DMS153 treated with DMSO at 0.1 percent for 48 hours (cell line): ENCODE measurements at regions not wholly inside any gene's neighbourhood (a gene's known extent, or its start where the extent isn't known, plus 50 kb on each side); places are given as distances from the start of the nearest gene placed in this dataset.
"Not testable (repeated sequence)": the region's sequence is repeated elsewhere in the genome, so short reads cannot be mapped to it uniquely, and the experiment has no call there.

ENCODE experiments used
- DNase-seq: peaks from one replicate; lab custom pipeline; 2025; ENCODE audit not compliant: unreplicated experiment; lab: John Stamatoyannopoulos, UW

DNA sequence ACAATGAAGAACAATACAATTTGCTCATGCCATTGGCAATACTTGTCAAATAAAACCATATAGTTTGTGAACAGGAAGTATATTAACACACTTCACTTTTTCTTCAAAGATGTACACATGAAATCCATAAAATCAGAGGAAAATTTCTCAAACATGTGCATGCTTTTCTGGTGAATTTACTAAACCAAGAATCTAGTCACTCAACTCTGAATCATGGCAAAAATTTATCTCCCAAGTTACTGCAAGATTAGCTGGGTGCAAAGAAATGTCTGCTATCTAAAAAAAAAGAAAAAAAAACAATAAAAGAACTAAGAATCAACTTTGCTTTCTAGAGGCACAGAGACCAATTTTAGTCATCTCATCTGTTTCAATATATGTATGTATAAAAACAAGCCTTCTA lies 419.2 kb downstream of the NR4A2 start:
- no peak for DNase-seq

DNA sequence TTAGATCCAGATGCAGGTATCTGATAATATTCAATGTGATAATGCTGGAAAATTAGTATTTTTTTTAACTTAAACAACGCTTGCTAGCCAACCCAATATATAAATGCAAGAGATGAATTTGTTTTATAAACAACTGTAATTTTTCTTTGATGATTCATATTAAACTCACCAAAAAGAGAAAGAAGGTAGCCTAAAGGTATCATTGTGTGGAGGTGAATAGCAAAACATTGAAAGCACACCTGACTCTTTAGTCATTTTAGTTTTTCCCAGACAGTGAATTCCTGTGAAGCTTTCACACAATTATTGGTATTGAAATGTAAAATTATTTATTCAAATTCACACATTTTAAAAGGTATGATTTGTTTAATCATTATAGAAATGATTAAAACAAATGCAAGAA lies 424.0 kb downstream of the NR4A2 start:
- DNase-seq: no peak

DNA sequence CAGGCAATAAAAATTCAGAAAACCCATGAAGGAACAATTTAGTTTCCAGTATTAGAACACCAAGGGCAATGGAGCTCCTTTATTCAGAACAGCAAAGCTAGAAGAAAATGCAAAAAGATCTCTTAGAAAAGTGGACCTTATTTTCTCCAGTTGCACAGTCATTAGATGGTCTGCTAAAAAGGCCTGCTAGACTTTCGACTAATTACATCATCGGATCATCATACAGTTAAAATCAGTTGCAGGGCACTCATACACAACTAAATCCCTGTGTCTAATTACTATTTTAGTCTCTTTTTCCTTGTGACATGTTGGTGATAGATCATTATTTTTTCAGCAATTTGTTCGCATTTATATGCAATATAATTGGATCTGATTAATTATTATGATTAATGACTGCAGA lies 425.3 kb downstream of the NR4A2 start:
- DNase-seq: no peak

DNA sequence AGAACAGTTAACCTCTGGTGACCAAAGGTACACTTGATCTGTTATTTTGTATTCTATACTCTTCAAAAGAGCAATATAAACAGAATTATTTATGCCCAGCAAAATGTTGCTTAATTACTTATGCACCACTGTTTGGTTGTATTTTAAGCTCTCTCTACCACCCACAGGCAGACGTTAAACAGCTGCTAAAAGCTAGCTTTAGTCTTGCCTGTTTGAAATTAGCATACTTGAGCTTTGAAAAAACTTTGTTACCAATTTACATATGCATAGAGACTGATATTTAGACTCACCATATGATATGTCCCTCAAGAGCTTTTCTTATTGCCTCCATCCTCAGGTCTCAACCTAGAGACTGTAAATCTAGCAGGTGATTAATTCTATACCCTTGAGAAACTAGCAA lies 426.9 kb downstream of the NR4A2 start:
- DNase-seq: no peak

DNA sequence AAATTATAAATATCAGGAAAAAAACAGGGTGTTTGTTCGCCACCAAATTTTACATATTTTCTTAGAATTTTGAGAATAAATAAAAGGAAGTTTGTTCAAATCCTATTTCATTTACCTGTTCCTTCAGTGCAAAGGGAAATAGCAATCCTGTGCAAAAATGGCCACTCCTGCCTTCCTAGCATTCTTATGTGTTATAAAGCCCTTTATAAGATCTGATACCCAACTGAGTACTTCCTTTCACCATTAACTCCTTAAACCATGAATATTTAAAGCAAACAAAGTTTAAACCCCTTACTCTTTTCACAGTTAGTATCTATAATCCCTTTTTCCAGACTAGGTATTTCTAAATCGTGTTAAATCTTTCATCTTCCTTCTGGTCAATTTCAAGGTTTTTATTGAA lies 427.8 kb downstream of the NR4A2 start:
- no peak for DNase-seq

DNA sequence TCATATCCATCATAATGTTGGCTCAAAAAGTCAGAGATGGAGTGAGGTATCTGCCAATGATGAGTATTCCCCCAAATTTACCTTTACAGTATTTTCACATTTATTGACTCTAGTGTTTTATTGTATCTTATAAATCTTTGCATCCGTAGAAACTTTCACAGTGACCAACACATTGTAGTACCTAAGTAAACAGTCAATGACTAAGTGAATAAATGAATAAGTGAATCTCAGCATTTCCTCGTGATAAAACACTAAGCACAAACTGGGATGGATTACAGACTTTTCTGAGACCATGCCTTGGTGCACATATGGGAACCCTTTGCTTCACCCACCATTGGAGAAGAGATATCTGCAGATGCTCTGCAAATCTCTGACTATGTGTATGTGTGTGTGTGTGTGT lies 429.9 kb downstream of the NR4A2 start:
- no peak for DNase-seq

DNA sequence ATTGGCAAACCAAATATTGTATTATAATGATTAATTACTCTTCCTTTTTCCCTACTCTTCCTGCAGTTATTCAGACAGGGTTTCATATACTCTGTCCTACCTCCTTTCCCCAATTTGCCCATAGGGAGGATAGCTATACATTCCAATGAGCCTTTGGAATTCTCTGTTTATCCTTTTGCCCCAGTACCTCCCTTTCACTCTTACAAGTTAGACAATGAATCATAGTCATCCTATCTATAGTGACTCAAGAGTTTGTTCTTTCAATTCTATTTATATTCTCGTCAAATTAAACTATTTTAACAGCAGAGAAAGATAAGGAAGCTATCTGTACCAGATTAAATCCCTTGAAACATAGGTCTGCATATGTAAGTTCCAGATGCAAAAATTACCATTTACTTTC lies 437.5 kb downstream of the NR4A2 start:
- DNase-seq: no peak

DNA sequence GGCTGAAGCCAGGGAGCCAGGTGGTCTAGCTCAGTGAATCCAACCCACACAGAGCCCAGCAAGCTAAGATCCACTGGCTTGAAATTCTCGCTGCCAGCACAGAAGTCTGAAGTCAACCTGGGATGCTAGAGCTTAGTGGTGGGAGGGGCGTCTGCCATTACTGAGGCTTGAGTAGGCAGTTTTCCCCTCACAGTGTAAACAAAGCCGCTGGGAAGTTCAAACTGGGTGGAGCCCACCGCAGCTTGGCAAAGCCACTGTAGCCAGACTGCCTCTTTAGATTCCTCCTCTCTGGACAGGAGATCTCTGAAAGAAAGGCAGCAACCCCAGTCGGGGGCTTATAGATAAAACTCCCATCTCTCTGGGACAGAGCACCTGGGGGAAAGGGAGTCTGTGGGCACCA lies 452.1 kb downstream of the NR4A2 start:
- DNase-seq: not testable (repeated sequence)

DNA sequence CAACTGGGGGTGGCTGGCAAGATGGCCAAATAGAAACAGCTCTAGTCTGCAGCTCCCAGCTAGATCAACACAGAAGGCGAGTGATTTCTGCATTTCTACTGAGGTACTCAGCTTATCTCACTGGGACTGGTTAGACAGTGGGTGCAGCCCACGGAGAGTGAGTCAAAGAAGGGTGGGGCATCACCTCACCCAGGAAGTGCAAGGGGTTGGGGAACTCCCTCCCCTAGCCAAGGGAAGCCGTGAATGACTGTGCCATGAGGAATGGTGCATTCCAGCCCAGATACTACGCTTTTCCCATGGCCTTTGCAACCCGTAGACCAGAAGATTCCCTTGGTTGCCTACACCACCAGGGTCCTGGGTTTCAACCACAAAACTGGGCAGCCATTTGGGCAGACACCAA lies 452.6 kb downstream of the NR4A2 start:
- not testable (repeated sequence) for DNase-seq

DNA sequence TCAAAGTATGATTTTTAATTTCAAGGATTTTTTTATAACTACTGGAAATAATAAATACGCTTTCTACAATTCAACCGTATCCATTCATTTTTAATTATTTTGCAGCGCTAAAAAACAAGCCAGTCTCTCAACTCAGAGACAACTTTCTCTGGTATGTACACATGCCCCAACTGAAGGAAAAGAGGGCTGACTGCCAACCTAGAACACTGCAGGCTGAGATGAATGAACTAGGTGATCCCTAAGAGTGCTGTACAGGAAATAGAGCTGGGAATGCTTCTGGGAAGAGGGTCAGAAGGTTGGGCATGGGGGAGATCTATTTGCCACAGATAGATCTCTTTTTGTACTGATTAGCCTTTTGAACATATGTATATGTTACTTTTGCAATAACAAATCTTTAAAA lies 460.1 kb downstream of the NR4A2 start:
- DNase-seq: no peak

DNA sequence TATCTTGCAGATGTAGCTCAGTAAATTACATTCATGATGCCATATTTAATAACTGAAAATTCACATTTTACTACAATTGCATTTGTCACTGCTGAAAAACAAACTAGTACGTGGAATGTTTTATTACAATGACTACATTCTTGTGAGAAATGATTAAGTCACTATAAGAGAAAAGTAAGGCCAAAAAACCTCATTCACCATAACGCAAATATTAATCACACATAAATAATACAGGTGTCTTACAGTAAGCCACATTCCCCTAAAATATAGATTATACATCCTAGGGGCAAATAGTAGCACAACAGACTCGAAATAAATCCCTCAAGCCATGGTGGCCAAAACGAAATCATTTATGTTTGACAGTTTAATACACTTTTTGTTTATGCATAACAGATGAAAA lies 460.6 kb downstream of the NR4A2 start:
- DNase-seq: no peak

DNA sequence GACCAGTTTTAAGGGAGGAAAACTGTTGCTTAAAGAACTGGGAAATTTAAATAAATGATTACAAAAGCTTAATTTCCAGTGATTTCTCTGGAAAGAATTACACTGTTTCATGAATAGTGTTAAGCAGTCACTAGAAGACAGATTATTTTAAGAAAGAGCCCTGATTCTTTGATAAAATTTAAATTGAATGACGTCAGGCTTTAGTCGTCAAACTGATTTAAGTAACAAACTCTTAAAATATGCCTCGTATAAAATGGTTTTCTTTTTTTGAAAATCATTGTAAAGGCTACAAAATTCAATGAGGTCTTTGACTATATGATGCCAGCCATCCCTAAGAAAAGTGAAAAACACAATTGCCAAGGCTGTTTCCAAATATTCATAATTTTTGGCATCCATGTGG lies 465.0 kb downstream of the NR4A2 start:
- no peak for DNase-seq

DNA sequence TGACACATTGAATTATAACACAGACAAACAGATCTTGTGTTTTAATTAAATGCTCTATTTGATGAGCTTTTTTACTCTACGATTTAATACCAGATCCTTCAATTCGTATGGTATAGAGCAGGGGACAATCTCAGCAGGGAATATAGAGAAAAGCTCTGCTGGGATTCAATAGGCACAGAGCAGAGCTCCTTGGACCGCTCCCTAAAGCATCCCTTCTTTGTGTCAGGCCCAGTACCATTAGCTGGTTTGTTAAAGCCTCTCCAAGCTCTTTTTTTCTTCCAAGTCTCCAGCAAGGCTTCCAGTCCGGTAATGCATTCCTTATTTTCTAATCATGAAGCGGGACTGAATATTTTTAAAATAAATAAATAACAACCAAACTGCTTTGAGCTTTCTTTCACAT lies 466.0 kb downstream of the NR4A2 start:
- DNase-seq: no peak

DNA sequence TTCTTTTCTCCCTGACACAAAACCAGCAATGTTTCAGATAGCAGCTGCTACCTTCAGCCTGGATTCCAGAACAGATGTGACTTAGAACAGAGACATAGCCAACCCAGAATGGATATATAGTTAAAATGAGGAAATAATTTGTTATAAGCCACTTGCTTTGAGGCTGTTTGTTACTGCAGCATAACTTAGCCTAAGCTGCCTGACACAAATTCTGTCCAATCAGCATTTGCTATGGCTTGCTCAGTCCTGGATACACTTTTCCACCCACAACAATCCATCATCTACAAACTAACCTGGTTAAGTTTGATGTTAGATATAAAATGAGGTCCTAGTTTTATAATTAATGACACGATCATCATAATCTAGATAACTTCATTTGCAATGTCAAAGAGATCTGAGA lies 480.4 kb downstream of the NR4A2 start:
- no peak for DNase-seq

DNA sequence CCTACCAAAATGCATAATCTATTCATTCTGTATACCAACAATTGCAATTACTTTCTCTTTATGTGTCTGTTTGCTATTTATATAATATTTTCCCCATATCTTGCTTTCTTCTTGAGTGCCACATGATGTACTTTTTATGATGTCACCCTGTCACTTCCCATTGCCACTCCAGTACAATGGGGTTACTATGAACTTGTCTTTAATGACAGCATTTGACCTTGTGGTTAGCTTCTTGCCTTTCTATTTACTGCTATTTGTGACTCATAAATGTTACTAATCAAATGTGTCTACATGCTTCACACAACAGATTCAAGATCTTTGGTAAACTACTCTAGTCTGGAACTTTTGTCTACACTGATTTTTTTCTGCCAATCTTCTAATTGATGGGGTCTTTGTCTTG lies 486.3 kb downstream of the NR4A2 start:
- DNase-seq: no peak

DNA sequence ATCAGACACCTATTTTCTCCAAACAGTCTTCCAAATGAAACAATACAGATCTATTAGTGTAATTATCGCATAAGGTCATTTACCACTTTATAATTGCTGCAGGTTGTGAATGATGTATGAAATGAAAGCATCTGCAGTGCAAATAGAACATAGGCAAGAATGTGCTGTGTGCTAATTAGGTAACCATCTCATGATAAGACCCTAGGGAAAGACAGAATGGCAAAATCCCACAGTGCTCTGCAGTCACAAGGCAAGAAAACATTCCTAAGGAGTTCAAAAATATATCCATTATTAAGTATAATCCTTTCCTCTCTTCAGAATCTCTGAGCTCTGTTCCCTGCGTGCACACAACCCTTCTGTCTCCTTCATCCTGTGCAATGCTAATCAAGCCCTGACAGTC lies 488.1 kb downstream of the NR4A2 start:
- DNase-seq: no peak

DNA sequence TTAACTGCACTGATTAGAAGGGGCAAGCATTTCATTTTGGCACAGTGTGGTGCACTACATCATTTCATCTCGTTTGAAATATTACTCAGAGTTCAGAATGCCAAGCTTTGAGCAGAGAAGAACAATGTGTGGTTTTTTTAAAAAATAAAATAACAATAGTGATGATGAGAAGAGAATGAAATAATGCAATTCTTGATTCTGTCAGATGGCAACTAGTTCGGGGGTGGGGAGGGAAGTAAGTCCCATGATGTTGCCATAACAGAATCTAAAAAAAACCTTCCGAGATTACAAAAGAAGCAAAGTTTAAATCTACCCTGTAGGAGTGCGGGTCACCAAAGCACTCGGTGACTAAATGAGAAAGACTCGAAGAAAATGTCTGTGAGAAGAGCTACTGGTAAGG lies 490.4 kb downstream of the NR4A2 start:
- DNase-seq: no peak

DNA sequence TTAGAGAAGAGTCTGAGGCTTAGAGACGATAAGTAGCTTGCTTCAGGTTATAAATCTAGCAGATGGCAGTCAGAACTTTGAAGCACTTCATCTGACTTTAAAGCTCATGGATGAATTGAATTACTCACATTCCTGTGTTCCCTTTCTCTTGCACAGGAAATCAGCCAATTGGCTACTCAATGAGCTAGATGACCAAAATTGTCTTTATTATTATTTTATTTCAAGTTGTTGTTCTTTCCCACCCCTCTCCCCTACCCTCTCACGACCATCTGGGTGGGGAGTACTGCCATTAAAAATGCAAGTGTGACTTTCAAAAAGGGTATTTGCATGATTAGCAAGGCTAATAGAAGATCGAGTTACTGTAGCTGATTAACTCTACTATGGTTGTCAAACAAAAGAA lies 491.1 kb downstream of the NR4A2 start:
- DNase-seq: no peak

DNA sequence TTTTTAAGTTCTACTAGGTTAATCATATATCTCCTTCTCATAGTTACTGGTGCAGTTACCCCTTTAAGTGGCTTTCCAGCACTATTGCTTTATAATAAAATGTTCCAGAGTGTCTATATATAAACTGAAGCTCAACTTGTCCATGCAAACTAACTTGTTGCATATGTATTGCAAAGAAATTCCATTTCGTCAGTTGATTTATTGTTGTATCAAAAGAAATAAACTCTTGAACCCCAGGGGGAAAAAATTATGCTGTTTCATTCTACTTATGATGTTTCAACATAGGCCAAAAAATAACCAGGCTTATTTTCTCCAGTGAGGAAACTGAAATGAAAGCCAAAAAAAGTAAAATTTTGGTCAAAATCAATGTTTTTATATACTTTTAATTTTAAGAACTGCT lies 491.9 kb downstream of the NR4A2 start:
- DNase-seq: no peak

DNA sequence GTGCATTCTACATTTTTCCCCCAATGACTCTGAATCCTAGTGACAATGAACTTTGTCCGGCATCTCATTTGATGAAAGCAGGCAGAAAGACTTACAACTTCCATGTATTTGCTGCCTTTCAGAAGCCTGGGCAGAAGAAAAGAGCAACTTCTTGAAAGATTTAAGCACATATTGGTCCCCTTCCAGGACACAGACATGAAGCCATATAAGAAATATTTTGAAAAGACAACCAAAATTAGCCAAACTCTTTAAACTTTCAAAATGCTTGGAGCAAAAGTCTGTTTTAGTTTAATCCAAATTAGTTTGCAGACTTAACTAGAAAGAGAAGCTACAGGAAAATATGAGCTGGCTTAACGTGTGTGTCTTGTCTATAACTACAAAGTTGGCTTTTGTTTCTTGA lies 492.5 kb downstream of the NR4A2 start:
- DNase-seq: no peak

DNA sequence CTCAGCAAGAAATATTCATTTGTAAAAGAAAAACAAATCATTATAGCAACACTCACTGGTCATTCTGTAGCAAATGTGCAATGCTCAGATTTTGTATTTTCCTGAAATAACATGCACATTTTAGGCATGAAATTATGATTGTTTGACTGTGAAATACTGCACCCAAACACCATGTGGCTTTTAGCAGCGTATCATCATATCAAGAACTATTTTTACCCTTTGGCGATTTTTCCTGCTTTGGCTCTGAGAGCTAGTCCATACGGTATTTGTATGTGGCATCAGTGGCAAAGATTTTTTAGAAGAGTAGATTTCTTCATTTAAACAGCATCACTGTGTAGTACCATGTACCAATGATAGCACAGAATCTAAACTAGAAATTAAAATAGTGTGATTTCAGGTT lies 493.1 kb downstream of the NR4A2 start:
- no peak for DNase-seq

DNA sequence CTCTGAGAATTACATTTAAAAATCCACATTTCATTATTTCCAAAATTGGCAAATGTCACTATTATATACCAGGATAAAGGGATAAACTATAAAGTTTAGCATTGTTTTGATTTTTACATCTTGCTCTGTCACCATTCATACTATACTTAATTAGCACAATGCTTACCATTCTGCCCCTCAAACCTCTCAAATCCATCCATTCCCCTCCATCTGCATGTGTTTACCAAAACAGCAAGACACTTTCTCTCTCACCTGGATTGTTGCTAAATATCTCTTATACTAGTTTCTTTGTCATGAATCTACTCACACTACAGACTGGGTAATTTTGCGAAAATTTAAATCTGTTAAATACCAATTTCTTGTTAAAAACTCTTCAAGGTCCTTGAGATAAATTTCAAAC lies 496.1 kb downstream of the NR4A2 start:
- DNase-seq: no peak

DNA sequence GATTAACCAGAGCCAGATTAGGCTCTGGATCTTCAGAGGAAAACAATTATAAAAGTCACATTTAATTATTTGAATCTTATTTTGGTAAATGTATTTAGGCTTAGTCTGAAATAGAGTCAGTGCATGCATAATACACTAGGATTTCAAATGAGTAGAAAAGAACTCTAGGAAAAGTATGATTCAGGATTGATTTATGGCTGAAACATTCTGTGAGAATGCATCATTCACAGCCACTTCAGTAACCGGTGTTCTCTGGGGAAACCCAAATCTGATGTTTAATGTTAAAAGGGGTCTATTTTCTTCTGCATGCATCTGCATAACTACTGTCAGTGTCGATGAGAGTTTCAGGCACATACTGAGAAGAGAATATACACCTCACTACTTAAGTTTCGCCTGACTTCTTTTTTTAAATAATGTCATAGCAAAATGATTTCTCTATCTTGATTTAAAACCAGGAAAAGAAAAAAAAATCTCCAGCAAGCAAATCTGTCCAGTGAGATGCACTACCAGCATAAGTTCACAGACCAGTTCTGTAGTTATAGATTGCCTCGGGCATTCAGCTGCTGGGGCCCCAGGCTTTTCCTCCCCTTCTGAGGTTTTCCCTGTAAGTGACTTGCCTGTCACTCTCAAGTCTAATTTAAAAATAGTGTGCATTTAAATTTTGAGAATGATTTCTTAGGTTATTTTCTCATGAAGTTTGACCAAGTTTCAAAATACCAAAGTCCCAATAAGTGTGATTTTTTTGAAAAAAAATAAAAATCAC lies 501.5 kb downstream of the NR4A2 start:
- no peak for DNase-seq

DNA sequence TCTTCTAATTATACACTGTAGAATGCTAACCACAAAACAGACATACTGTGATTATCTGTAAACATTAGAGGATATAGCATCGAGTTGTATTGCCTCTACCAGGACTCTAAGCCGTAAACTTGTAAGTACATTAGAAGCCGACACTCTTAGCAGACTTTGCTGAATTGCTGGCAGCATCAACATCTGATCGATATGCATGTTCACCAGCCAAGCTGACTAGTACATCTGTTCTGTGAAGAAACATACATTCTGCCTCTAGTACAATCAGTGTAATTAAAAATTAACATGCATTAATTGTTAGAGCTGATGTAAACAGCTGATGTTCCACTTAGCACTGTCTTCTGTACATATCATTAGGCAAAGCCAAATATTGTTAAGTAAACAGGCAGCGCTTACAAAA lies 502.2 kb downstream of the NR4A2 start:
- DNase-seq: no peak
